ENCODE measurements at regions not wholly inside any gene's neighbourhood (a gene's known extent, or its start where the extent isn't known, plus 50 kb on each side); places are given as distances from the start of the nearest gene placed in this dataset.

GRCh38 chr3:145798696-145799537, 362.1 kb downstream of the PLOD2 start:
- no peak for DNase-seq (ENCODE audit: low read depth, low spot score)
- no peaks in the 10 kb centered on the region for H3K9me3 ChIP-seq (ENCODE audit: control insufficient read depth, insufficient read depth, low read length)
- no peak for TF ChIP-seq CTCF (IDR thresholded peaks at IDR 0.05; ENCODE audit: low read depth, low read length)
- peak overlapping the region; percentile 11 for H3K27ac ChIP-seq (ENCODE audit: low read depth, low read length)
- ChIA-PET POLR2A (no interaction called here), CTCF (no interaction called here)
- H3K4me3 ChIP-seq (ENCODE audit: low read depth, low read length): no peak overlapping the region
- H3K27me3 ChIP-seq (ENCODE audit: control insufficient read depth, insufficient read depth, low read length): no peaks in the 10 kb centered on the region

- no peaks in the 10 kb centered on the region for H3K9me3 ChIP-seq (ENCODE audit: control insufficient read depth, insufficient read depth, low read length)
- ChIA-PET CTCF (no interaction called here), POLR2A (no interaction called here)
- no peak for DNase-seq (ENCODE audit: low read depth, low spot score)
- no peak overlapping the region for H3K4me3 ChIP-seq (ENCODE audit: low read depth, low read length)
- H3K27me3 ChIP-seq (ENCODE audit: control insufficient read depth, insufficient read depth, low read length): no peaks in the 10 kb centered on the region
- H3K27ac ChIP-seq (ENCODE audit: low read depth, low read length): no peak overlapping the region
- TF ChIP-seq CTCF (IDR thresholded peaks at IDR 0.05; ENCODE audit: low read depth, low read length): no peak
Measured at GRCh38 chr3:145801696-145802095, 359.3 kb downstream of the PLOD2 start.

DNA sequence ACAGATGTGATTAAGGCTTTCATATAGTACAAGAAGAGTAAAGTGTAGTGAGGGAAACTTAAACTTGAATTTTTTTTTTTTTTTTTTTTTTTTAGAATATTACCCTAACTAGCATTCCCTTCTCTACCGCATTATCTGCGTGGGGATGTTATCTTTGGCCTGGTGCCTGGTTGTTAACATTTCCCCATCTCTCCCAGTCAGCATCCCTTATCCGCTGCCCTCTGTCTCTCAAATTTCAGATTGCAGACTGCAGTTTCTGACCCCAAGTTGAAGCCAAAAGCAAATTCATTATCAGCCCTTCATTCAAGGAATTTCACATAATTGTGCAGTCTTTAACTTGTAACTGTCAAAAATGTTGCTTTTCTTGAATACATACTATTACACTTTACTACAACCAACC, 353.0 kb downstream of the PLOD2 start:
- no peak for DNase-seq (ENCODE audit: low read depth, low spot score)

DNA sequence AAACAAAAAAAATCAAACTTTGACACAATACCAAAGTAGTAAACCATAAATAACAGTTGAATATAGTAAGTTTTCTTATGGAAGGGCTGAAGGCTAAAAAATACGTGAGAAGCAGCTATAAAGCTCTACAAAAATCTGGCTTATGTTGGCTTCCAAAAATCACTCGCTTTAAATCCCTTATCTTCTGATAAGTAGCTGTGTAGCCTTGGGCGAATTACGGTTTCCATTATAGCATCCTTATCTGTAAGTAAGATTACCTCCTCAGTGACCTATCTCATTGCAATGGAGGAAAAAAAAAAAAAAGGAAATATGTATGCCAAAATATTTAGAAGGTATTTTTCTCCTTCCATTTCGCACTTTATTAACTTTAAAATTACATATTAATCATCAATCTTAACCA, 348.6 kb downstream of the PLOD2 start:
- DNase-seq (ENCODE audit: low read depth, low spot score): no peak
- H3K27ac ChIP-seq (ENCODE audit: low read depth, low read length): no peak overlapping the region
- CTCF ChIA-PET: no interaction called here
- POLR2A ChIA-PET: no interaction called here
- no peaks in the 10 kb centered on the region for H3K9me3 ChIP-seq (ENCODE audit: control insufficient read depth, insufficient read depth, low read length)
- no peak overlapping the region for H3K4me3 ChIP-seq (ENCODE audit: low read depth, low read length)
- H3K27me3 ChIP-seq (ENCODE audit: control insufficient read depth, insufficient read depth, low read length): no peaks in the 10 kb centered on the region
- no peak for TF ChIP-seq CTCF (IDR thresholded peaks at IDR 0.05; ENCODE audit: low read depth, low read length)

More for the DNA sequence above, 353.0 kb downstream of the PLOD2 start:
- no peaks in the 10 kb centered on the region for H3K27me3 ChIP-seq (ENCODE audit: control insufficient read depth, insufficient read depth, low read length)
- H3K9me3 ChIP-seq (ENCODE audit: control insufficient read depth, insufficient read depth, low read length): no peaks in the 10 kb centered on the region
- no peak overlapping the region for H3K27ac ChIP-seq (ENCODE audit: low read depth, low read length)
- ChIA-PET POLR2A (no interaction called here), CTCF (interaction anchor here (0.7 to 1.0 kb wide), 2 partner anchors 92 to 160 kb away, joined by 4 to 5 read pairs; no protein-coding TSS in a partner anchor)
- H3K4me3 ChIP-seq (ENCODE audit: low read depth, low read length): no peak overlapping the region
- TF ChIP-seq CTCF (IDR thresholded peaks at IDR 0.05; ENCODE audit: low read depth, low read length): peak; percentile 38

- ChIA-PET POLR2A (no interaction called here), CTCF (no interaction called here)
- no peak for DNase-seq (ENCODE audit: low read depth, low spot score)
- TF ChIP-seq CTCF (IDR thresholded peaks at IDR 0.05; ENCODE audit: low read depth, low read length): no peak
- H3K27me3 ChIP-seq (ENCODE audit: control insufficient read depth, insufficient read depth, low read length): no peaks in the 10 kb centered on the region
- no peaks in the 10 kb centered on the region for H3K9me3 ChIP-seq (ENCODE audit: control insufficient read depth, insufficient read depth, low read length)
- no peak overlapping the region for H3K4me3 ChIP-seq (ENCODE audit: low read depth, low read length)
- no peak overlapping the region for H3K27ac ChIP-seq (ENCODE audit: low read depth, low read length)
Measured at GRCh38 chr3:145815707-145816413, 345.1 kb downstream of the PLOD2 start.
